Parathyroid adenoma (tissue), 2 donors: ENCODE measurements at regions not wholly inside any gene's neighbourhood (a gene's known extent, or its start where the extent isn't known, plus 50 kb on each side); places are given as distances from the start of the nearest gene placed in this dataset.

Experiments
- H2AFZ ChIP-seq: fragments of 300-600 bp; sonication (generic); one replicate; pipeline ENCODE4 v1.7.0; 2017; ENCODE audit warnings: antibody characterized with exemption, mild to moderate bottlenecking
- H3K27ac ChIP-seq: fragments of 300-600 bp; sonication (generic); one replicate; pipeline ENCODE4 v1.7.0; 2017
- H3K27me3 ChIP-seq: fragments of 300-600 bp; sonication (generic); one replicate; pipeline ENCODE4 v1.7.0; 2017; ENCODE audit warnings: low read length; ENCODE audit not compliant: control insufficient read depth, insufficient read depth
- H3K36me3 ChIP-seq: fragments of 300-600 bp; sonication (generic); one replicate; pipeline ENCODE4 v1.7.0; 2017; ENCODE audit warnings: low read length; ENCODE audit not compliant: control insufficient read depth, insufficient read depth
- H3K4me1 ChIP-seq: fragments of 300-600 bp; sonication (generic); one replicate; pipeline ENCODE4 v1.7.0; 2017; ENCODE audit warnings: control low read depth
- H3K4me2 ChIP-seq: fragments of 300-600 bp; sonication (generic); one replicate; pipeline ENCODE4 v1.7.0; 2017; ENCODE audit warnings: low read length
- H3K4me3 ChIP-seq: fragments of 300-600 bp; sonication (generic); one replicate; pipeline ENCODE4 v1.7.0; 2017; ENCODE audit warnings: low read depth, low read length
- H3K79me2 ChIP-seq: fragments of 300-600 bp; sonication (generic); one replicate; pipeline ENCODE4 v1.7.0; 2017; ENCODE audit warnings: control low read depth
- H3K9ac ChIP-seq: fragments of 300-600 bp; sonication (generic); one replicate; pipeline ENCODE4 v1.7.0; 2017; ENCODE audit warnings: mild to moderate bottlenecking
- H3K9me3 ChIP-seq: fragments of 300-600 bp; sonication (generic); one replicate; pipeline ENCODE4 v1.7.0; 2017; ENCODE audit warnings: low read length; ENCODE audit not compliant: control insufficient read depth
- CTCF ChIP-seq: fragments of 300-600 bp; sonication (generic); IDR thresholded peaks from one replicate; pipeline ENCODE4 v1.7.0; 2017; ENCODE audit warnings: antibody characterized with exemption, mild to moderate bottlenecking
- donor health status: primary hyperparathyroidism.

GRCh38 chr2:200733713-200734198 lies 78.0 kb upstream of the BZW1 start:
- Histone ChIP-seq H3K4me3 (no peak overlapping the region), H3K79me2 (no peaks in the 10 kb centered on the region), H3K36me3 (no peaks in the 10 kb centered on the region), H3K27ac (no peak overlapping the region), H3K9me3 (no peaks in the 10 kb centered on the region), H3K4me2 (no peak overlapping the region), H3K27me3 (no peaks in the 10 kb centered on the region), H2AFZ (no peak overlapping the region), H3K4me1 (no peaks in the 10 kb centered on the region), H3K9ac (no peak overlapping the region)
- no peak for TF ChIP-seq CTCF

- H3K27me3 ChIP-seq: no peaks in the 10 kb centered on the region
- H3K9ac ChIP-seq: no peak overlapping the region
- no peaks in the 10 kb centered on the region for H3K9me3 ChIP-seq
- H3K27ac ChIP-seq: no peak overlapping the region
- H3K36me3 ChIP-seq: no peaks in the 10 kb centered on the region
- no peak overlapping the region for H2AFZ ChIP-seq
- no peak for TF ChIP-seq CTCF
- no peak overlapping the region for H3K4me2 ChIP-seq
- no peaks in the 10 kb centered on the region for H3K4me1 ChIP-seq
- H3K4me3 ChIP-seq: no peak overlapping the region
- H3K79me2 ChIP-seq: no peaks in the 10 kb centered on the region
These were observed 76.6 kb upstream of the BZW1 start for GRCh38 chr2:200735061-200735460.

- no peaks in the 10 kb centered on the region for H3K9me3 ChIP-seq
- no peak overlapping the region for H3K27ac ChIP-seq
- no peaks in the 10 kb centered on the region for H3K4me1 ChIP-seq
- H3K4me2 ChIP-seq: no peak overlapping the region
- no peaks in the 10 kb centered on the region for H3K27me3 ChIP-seq
- no peak overlapping the region for H3K9ac ChIP-seq
- H3K36me3 ChIP-seq: no peaks in the 10 kb centered on the region
- H3K4me3 ChIP-seq: no peak overlapping the region
- H2AFZ ChIP-seq: no peak overlapping the region
- no peak for TF ChIP-seq CTCF
- H3K79me2 ChIP-seq: no peaks in the 10 kb centered on the region
These were observed 75.0 kb upstream of the BZW1 start for GRCh38 chr2:200736646-200737274.

- no peaks in the 10 kb centered on the region for H3K79me2 ChIP-seq
- H3K9me3 ChIP-seq: no peaks in the 10 kb centered on the region
- no peaks in the 10 kb centered on the region for H3K4me1 ChIP-seq
- H3K36me3 ChIP-seq: no peaks in the 10 kb centered on the region
- no peak overlapping the region for H3K4me3 ChIP-seq
- no peaks in the 10 kb centered on the region for H3K27me3 ChIP-seq
- no peak overlapping the region for H3K27ac ChIP-seq
- no peak overlapping the region for H3K4me2 ChIP-seq
- H2AFZ ChIP-seq: no peak overlapping the region
- TF ChIP-seq CTCF: no peak
- no peak overlapping the region for H3K9ac ChIP-seq
These were observed 74.1 kb upstream of the BZW1 start for GRCh38 chr2:200737585-200737984.

- H3K4me2 ChIP-seq: no peak overlapping the region
- TF ChIP-seq CTCF: no peak
- no peaks in the 10 kb centered on the region for H3K9me3 ChIP-seq
- no peaks in the 10 kb centered on the region for H3K4me1 ChIP-seq
- no peaks in the 10 kb centered on the region for H3K36me3 ChIP-seq
- no peak overlapping the region for H3K27ac ChIP-seq
- H3K79me2 ChIP-seq: no peaks in the 10 kb centered on the region
- no peak overlapping the region for H3K4me3 ChIP-seq
- no peak overlapping the region for H2AFZ ChIP-seq
- no peaks in the 10 kb centered on the region for H3K27me3 ChIP-seq
- no peak overlapping the region for H3K9ac ChIP-seq
These were observed 73.1 kb upstream of the BZW1 start for GRCh38 chr2:200738590-200738989.
